ENCODE measurements at regions not wholly inside any gene's neighbourhood (a gene's known extent, or its start where the extent isn't known, plus 50 kb on each side); places are given as distances from the start of the nearest gene placed in this dataset.

DNA sequence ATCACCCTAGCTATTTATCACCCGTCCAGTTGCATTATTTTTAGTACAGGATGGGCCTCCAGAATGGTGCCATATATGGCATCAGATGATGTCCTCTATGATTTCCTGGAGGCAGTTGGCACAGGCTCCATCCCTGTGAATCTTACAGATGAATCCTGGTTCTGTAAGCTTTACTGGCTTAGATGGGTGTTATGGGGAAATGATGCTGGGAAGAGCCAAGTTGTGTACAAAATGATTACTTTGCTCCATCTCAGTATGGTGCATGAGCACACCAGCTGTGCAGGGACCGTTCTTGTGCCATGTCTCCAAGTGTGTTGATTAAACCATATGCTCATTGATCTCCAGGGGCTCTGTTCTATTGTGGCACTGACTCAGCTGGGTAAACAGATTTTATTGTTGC, 755.7 kb downstream of the TLR4 start:
- DNase-seq (ENCODE audit: low read depth in 1 of 2, low spot score in 1 of 2), result no peak

DNA sequence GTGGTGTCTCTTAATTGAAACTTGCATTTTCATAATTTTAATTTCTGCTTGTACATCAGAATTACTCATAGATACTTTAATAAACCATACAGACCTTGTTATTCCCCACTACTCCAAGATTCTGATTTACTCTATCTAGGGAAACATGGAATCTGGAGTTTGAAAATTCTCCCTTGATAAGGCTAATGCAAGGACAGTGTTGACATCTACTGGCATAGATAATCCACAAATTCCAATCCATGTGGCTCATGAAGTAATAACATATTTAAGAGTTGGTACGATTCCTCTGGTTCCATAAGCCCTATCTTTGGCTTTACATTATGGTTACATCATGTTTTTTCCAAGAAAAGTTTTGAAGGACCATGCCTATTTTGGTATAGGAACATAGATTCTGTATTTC, 759.2 kb downstream of the TLR4 start:
- DNase-seq (ENCODE audit: low read depth in 1 of 2, low spot score in 1 of 2), result no peak

DNA sequence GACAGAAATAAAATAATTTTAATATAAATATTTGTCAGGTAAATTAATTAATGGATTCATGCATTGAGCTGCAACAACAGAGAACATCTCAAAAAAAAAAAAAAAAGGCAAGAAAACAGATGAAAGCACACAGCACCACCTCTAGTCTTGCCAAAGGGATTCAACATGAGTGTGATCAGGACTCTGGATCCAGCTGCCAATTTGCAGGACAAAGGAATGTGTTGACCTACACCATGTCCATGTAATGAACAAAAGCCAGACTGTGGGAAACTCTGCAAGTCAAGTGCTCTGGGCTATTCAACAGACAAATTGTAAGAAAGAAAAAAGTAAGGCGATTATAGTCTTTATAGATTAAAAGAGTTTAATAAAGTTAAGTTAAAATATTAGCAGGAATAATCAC, 769.3 kb downstream of the TLR4 start:
- no peak for DNase-seq (ENCODE audit: low read depth in 1 of 2, low spot score in 1 of 2)

DNA sequence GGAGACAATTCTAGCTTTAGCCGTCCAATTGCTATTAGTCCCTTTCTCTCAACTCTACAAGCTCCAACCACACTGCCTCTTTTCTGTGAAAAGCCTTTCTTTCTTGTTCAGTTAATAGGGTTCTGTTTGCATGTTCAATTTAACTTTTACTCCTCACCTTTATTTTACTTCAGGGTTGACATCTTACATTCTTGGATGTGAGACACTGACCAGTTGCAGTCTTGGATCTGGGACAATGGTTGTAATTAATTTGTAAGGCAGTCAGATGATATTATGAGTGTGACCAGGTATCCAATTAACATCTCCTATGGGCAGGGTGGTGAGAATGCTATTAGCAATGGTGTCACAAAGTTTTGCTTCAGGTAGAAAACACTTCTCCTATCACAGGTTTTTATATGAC, 774.5 kb downstream of the TLR4 start:
- no peak for DNase-seq (ENCODE audit: low read depth in 1 of 2, low spot score in 1 of 2)

DNA sequence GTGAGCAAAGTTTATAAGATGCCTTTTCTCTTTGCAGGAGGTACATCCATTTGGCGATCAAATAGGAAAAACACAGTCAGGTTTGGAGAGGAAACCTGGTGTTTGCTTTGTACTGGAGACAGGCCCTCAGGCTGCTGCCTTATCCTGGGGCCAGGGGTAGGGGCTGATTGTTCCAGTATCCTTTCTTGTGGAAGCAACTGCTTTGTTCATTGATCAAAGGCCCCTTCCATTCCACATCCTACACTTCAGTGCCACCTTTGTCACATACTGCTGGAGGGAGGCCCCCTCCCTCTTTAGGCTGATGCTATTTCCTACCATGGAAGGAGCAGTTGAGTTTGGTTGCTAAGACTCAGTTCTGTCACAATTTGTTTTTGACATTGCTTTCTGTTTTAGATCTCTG, 778.1 kb downstream of the TLR4 start:
- DNase-seq (ENCODE audit: low read depth in 1 of 2, low spot score in 1 of 2), result no peak

DNA sequence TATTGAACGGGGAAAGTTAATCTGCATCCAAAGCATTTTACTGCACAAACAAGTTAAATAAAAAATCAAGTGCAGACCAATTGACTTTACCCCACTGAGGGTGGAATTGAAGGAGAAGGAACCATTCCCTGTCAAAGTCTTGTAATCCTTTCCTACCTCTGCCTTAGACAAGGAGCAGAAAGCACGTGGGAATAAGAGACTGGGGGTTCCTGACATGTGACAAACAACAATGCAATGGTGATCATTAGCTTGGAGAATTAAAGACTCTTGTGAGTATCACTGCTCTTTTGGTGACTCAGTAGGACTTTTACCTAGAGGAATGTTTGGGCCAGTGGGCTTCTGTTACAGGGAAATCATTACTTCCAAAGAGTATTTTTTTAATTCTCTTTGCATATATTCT, 779.5 kb downstream of the TLR4 start:
- DNase-seq (ENCODE audit: low read depth in 1 of 2, low spot score in 1 of 2), result no peak

DNA sequence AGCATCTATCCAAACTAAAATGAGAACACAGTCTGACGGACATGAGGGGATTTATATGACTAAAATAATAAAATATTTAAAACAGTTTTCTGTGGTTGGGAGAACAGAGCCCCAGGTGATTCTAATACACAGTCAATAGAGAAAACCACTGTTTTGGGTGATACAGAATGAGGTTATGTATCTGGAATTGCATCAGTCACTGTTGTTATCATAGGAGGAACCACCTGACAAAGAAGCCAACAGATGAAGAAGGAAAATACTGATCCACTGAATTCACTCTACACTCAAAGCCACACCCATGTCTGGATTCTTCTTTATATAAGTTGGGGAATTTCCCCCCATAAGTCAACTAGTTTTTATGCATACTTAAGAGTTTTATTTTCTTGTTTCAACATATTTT, 799.0 kb downstream of the TLR4 start:
- DNase-seq (ENCODE audit: low read depth in 1 of 2, low spot score in 1 of 2), result no peak

DNA sequence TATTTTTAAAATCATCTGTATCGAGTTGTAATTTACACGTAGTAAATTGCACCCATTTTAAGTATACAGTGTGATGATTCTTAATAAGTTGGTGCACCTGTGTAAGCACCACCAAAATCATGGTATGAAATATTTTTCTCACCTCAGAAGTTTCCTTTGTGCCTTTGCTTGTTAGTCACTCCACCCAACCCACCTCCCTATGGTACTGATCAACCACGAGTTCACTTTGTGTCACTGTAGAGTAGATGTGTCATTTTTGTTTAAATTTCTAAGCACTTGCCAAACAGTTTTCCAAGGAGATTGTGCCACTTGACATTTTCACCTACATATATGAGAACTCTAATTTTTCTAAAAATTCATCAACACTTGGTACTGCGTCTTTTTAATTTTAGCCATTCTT, 806.5 kb downstream of the TLR4 start:
- no peak for DNase-seq (ENCODE audit: low read depth in 1 of 2, low spot score in 1 of 2)

DNA sequence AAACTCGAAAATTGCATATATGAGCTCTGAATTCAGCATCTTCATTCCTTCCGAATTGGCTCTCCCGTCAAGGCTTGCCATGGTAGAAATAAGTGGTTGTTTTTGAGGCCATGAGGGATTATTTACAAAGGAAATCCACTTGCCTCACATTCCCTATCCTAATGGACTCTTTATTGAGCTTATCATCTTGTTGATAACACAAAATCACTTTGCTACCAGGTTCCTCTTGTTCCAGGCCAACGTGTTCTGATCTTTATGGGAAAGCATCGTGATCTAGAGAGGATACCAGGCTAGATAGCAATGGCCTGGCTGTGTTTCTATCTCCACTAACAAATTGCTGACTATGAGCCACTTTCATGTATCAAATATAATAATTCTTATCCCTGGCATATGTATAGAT, 811.7 kb downstream of the TLR4 start:
- no peak for DNase-seq (ENCODE audit: low read depth in 1 of 2, low spot score in 1 of 2)

DNA sequence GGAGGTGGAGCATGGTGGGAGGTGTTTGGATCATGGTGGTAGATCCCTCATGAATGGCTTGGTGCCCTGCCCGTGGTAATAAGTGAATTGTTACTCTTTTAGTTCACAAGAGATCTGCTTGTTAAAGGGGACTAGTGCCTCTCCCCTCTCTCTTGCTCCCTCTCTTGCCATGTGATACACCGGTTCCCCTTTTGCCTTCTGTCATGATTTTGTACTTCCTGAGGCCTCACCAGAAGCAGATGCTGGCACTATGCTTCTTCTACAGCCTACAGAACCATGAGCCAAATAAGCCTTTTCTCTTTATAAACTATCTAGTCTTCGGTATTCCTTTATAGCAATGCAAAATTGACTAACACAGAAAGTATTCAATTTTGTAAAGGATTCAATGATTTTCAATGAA, 817.1 kb downstream of the TLR4 start:
- no peak for DNase-seq (ENCODE audit: low read depth in 1 of 2, low spot score in 1 of 2)

DNA sequence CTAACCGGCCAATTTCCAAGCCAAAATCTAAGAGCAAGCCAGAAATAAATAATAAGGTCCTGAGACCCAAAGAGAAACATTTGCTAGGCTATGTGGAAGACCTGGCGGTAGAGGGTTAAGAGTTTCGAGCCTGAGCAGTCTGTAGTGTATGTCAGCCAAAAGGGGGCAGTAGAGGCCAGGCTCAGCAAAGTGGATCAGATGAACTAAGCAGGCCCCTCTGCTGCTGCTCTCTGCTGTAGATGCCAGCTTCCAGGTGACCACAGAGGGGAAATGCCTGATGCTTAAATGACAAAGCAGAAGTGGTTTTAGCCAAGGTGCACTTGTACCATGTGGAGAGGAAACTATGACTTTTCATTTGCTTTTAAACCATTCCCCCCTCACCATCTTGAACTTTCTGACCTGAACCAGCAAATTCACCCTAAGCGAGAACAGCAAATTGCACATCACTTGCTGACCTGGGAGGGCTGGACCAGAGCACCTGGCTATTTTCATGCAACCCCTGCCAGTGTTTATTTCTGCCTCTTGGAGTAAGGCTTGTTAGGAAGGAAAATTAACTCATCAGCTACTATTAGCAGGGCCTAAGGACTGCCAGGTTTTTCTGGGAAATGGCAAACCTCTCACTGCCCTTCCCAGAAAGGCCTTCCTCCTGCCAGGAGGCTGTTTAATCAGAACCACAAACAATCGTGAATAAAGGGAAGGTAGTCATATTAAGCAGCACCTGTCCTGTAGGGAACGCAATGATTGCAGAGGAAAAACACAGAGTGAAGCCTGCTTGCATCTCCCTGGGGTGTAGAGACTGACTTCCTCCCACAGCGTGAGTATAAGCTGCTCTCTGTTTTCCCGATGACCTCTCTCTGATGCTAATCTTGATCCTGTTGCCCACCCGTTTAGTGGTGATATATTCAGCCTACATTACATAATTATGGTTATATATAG, 818.2 kb downstream of the TLR4 start:
- no peak for DNase-seq (ENCODE audit: low read depth in 1 of 2, low spot score in 1 of 2)

DNA sequence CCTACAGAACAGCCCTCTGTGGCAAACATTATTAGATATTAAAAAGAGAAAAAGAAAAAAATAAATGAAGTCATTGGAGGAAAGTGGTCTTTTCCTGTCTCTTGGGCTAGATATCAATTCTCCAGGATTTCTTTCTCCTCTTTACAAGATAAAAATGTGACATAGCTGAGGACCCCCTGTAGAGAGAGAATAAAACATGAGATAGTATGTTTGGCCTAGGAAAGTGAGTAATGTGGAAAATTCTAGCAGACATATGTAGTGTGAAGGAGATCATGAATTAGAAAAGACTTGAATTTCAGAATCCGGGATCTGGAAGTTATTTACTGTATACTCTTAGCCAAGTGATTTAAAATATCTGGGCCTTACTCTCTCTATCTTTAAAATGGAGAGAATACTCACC, 823.1 kb downstream of the TLR4 start:
- DNase-seq (ENCODE audit: low read depth in 1 of 2, low spot score in 1 of 2), result no peak

DNA sequence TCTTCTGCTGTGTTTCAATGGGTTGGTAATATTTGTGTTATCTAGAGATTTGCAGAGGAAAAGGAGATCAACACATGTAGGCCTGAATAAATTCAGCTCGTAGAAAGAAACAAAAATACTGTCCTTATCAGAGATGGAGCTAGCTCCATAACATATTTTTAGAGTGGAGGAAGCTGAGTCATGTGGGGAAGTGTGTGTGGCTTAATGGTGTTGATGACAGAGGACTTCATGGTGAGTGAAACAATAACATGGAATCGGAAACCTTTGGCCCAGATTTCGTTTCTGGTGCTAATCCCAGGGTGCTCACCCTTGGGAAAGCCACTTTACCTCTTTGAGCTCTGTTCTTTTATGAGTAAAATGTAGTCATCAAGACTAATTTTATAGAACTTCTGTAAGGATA, 825.0 kb downstream of the TLR4 start:
- no peak for DNase-seq (ENCODE audit: low read depth in 1 of 2, low spot score in 1 of 2)

DNA sequence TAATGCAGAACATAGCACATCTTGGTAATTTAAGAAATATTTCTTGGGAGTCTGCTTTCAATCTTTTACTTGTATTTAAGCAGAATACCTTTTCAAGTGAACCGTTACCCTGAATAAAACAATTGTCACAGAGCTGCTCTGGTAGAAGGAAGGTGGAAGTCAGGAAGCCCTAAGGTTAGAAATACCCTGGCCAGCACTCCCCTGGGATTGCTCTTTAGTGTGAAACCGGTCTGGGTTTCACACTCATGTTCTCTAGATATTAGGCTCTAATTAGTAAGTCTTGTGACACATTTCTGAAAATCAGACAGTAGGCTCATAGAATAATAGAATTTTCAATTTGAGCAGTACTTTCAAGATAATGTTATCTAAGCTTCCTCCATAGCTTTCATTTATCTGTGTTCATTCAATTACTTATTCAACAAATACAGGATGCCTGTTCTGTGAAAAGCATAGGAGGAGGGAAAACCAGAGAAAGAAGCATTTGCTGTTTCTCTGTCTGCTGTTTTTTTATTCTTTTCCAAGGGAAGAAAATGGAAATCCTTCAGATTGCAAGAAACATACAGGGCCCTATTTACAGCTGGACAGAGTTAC, 825.5 kb downstream of the TLR4 start:
- DNase-seq (ENCODE audit: low read depth in 1 of 2, low spot score in 1 of 2), result no peak

DNA sequence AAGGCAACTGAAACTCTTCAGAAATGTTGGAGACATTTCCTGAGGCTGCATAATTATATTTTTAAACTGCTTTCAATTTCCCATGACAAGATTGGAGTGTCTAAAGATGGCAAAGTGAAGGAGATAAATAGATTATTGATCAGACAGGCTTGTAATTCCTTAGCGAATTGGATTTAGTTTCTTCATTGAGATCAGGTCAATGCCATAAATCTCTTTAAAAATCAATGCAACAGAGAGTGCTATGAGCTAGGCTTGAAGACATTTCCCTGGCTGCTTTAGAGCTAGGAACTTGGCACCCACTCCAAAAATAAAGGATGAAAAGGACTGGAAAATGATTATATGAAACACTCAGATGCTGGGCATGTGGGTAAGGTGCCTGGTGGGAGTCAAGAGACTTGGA, 828.4 kb downstream of the TLR4 start:
- DNase-seq (ENCODE audit: low read depth in 1 of 2, low spot score in 1 of 2), result no peak

DNA sequence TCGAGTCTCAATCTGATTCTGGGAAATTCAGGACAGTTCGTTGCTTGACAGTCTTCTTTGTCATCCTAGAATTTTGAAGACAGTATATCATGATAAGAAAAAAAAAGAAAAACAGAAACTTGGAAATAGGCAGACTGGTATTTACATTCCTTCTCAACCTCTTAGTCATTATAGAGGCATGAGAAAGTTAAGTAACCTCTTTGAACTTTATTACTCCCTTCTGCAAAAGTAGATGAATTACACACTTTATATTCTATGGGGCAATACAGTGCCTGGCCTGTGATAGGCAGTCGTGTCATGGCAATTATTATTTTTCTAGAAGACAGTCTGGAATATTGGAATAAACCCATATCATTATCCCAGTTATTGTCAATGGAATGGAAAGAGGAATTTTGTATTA, 828.9 kb downstream of the TLR4 start:
- DNase-seq (ENCODE audit: low read depth in 1 of 2, low spot score in 1 of 2), result no peak

DNA sequence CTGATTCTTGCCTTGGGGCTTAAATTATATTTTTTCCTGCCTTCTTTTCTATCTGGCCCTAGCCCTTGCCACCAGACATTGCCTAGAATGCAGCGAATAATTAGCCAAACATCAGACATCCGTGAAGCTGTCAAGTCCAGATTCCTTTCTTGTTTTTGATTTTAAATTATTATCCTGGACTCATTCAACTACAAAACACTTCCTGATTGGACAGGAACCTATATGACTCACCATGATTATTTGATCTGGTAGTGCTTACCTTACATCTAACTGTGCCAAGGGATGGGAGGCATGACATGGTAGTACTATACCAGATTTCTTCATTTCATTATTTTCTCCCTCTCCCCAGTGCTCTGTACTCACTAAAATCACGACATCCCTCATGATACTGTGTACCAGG, 829.6 kb downstream of the TLR4 start:
- no peak for DNase-seq (ENCODE audit: low read depth in 1 of 2, low spot score in 1 of 2)

DNA sequence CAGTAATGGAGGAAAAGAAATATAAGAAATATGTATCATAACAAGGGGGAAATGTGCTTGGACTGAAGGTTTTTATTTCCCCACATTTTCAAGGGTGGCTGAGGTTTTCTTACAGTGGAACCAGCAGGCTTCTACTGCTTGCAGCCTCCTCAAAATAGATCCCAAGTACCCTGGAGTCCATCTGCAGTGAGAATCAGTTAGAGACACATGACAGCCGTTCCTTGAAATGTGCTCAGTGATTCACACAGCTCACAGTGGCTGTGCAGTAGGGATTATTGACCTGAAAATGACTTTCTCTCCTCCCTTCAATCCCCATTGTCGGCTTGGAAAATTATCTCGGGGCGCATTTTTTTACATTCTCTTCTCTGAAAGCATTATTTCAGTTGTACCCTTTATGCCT, 832.0 kb downstream of the TLR4 start:
- DNase-seq (ENCODE audit: low read depth in 1 of 2, low spot score in 1 of 2), result no peak

DNA sequence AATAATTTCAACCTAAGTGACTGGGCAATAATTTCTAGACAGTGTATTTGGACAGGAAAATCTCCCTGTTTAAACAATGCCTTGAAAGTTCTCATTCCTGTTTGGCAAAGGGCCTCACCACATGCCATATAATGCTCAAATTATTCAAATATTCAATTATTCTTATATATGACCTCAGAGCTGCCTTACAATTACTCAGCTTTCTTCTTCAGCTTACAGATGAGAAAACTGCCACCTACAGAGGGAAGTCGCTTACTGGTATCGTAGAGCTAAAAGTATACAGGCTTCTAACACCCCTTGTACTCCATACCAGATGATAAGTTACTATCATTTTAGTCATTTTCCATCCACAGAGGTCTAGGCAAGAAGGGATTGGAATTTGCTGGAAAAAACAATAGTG, 830.3 kb downstream of the BRINP1 start:
- no peak for DNase-seq (ENCODE audit: low read depth in 1 of 2, low spot score in 1 of 2)

DNA sequence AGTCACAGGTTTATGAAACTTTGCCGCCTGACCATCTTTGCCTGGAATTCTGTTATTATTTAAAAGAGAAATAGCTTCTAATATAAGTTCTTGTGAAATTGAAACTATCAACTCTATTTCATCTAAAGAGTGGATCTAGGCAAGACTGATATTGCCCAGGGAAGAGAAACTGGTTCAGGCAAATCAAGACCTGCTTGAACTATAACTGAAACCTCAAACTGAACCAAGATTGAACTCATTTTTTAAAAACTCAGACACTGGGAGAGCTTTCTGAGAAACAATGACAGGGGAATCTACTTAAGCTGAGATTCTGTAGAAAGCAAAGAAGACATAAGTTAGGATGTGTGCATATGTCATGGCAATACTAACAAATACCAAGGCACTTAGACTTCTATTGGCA, 815.8 kb downstream of the BRINP1 start:
- DNase-seq (ENCODE audit: low read depth in 1 of 2, low spot score in 1 of 2), result no peak

DNA sequence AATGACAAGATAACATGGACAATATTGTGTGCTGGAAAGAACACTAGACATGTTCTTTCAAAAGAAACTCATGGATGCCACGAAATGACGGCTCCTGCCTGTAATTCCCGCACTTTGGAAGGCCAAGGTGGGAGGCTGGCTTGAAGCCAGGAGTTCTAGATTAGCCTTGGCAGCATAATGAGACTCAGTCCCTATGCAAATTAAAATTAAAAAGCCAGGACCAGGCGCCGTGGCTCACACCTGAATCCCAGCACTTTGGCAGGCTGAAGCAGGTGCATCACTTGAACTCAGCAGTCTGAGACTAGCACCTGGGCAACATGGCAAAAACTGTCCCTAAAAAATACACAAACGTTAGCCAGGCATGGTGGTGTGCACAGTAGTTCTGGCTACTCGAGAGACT, 814.2 kb downstream of the BRINP1 start:
- DNase-seq (ENCODE audit: low read depth in 1 of 2, low spot score in 1 of 2), result no peak

DNA sequence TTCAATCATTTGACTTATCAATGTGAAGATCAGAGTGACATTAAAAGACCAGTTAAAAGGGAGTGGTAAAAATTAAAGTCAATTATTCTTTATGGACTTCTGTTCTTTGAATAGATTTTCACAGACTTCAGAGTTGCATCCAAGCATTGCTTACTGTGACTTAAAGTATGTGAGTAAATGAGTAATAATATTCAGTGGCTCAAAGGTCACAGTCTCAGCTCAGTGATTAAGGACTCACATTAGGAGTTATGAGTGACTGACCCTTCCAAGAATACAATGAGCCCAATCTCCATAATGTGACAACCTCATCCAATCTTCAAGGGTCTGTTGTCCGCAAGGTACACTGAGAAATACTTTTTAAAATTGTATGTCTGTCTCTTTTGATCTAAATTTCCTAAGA, 811.2 kb downstream of the BRINP1 start:
- no peak for DNase-seq (ENCODE audit: low read depth in 1 of 2, low spot score in 1 of 2)

DNA sequence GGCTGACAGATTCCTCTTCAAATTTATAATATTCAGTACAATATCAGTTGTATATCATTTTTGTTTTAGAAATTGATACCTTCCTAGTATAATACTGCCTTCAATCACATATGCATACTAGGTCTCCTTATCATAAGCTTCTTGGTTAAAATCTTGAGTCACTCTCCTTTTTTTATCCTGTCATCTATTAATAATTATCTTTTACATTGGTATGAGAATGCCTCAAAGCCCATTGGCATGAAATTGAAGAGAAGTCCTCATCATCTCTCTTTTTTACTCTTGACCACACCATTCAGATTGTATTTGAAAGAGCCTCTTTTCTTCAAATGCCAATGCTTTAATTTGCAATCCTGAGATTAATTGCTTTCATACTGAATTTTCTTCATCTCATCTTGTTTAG, 810.3 kb downstream of the BRINP1 start:
- no peak for DNase-seq (ENCODE audit: low read depth in 1 of 2, low spot score in 1 of 2)

All from activated CD4-positive, alpha-beta T cell treated with anti-CD3 and anti-CD28 coated beads, Interleukin-2, amount 50 U/mL, for 24 hours (primary cell).